NCI-H345 treated with DMSO at 0.1 percent for 48 hours (cell line): ENCODE measurements at regions not wholly inside any gene's neighbourhood (a gene's known extent, or its start where the extent isn't known, plus 50 kb on each side); places are given as distances from the start of the nearest gene placed in this dataset.
"Not testable (repeated sequence)": the region's sequence is repeated elsewhere in the genome, so short reads cannot be mapped to it uniquely, and the experiment has no call there.

ENCODE experiments used
- DNase-seq: peaks from one replicate; lab custom pipeline; 2025; ENCODE audit not compliant: unreplicated experiment; lab: John Stamatoyannopoulos, UW

GRCh38 chr9:25804856-25805255 lies 126.6 kb upstream of the TUSC1 start:
- DNase-seq, result no peak

GRCh38 chr9:25801989-25802388 lies 123.7 kb upstream of the TUSC1 start:
- not testable (repeated sequence) for DNase-seq

GRCh38 chr9:25773805-25774204 lies 95.6 kb upstream of the TUSC1 start:
- no peak for DNase-seq

GRCh38 chr9:25755951-25756350 lies 77.7 kb upstream of the TUSC1 start:
- no peak for DNase-seq

- no peak for DNase-seq
Observed at GRCh38 chr9:25752398-25752797, 74.2 kb upstream of the TUSC1 start.

- no peak for DNase-seq
Observed at GRCh38 chr9:25742256-25742655, 64.0 kb upstream of the TUSC1 start.

GRCh38 chr9:25733336-25733982 lies 55.2 kb upstream of the TUSC1 start:
- DNase-seq, result no peak

- DNase-seq, result not testable (repeated sequence)
Observed at GRCh38 chr9:25731895-25732794, 53.9 kb upstream of the TUSC1 start.
